ENCODE measurements at regions not wholly inside any gene's neighbourhood (a gene's known extent, or its start where the extent isn't known, plus 50 kb on each side); places are given as distances from the start of the nearest gene placed in this dataset.

DNA sequence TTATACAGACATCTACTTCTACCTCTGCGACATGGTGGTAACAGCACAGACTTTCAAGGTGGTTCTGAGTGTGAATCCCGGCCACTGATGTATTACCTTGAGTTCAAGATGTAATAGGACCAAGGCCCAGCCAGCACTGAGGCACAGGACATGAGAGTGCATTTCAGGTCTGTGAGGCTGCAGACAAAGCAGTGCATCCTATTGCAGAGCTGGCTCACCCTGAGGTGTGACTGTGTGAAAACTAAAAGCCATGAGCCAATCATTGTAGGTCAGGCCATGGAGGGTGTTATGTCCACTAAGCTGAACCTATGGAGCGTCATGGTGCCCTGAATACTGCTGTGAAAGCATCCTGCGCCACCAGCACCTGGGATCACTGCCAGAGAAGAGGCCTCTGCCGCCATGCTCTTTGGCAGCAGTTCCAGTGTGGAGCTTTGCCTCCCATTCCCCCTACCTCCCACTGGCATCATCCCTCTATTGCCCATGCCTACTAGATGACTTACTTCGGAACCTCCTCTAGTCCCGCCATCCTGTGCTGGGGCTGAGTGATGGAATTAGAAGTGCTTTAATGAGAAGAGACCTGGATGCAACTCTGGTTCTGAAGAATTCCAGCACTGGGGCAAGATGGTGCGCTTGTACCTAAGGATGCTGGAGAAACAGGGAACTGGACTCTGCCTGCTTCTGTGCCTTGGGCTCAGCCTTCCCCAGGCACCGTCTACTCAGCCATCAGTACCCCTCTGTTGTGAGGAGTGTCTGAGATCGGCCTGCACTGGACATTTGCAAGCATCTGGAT is 112.0 kb upstream of the RMDN2 start:
- no peak for DNase-seq

DNA sequence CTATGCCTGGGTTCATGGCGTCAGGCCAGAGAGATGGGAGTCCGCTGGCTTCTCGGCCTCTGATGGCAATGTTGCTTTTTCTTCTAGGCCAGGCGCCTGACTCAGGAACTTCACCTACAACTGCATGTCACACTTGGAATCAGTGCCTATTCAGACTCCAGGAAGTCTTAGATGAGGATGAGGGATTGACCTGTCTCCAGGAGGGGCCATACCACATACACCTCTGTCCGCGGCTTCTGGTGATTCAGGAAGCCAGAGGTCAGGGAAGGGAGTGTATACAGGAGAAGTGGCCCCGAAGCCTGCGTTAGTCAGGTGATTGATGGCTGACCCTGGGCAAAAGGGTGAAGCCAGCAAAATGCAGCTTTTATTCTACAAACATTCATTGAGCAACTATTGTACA is 109.1 kb upstream of the RMDN2 start:
- no peak for DNase-seq

DNA sequence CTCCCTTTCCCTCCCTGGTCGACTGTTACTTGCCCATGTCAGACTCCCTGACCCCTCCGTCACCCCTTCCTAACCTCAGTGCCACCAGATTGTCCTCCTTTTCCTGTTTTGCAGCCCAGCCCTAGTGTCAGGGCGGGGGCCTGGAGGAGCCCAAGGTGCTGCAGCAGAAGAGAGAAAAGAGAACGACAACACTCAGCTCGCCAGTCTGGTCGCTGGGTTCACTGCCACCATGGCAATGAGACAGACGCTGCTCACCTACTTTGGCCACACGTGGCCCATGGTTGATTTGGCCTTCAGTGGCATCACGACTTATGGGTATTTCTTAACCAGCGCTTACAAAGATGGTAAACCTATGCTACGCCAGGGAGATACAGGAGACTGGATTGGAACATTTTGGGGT is 108.4 kb upstream of the RMDN2 start:
- no peak for DNase-seq

GRCh38 chr2:37819186-37819585 is 105.9 kb upstream of the RMDN2 start:
- DNase-seq = no peak

- no peak for DNase-seq
These were observed 104.6 kb upstream of the RMDN2 start for GRCh38 chr2:37820471-37820986.

GRCh38 chr2:37825586-37825985 is 99.5 kb upstream of the RMDN2 start:
- no peak for DNase-seq

- DNase-seq = no peak
These were observed 98.5 kb upstream of the RMDN2 start for GRCh38 chr2:37826611-37827010.

DNA sequence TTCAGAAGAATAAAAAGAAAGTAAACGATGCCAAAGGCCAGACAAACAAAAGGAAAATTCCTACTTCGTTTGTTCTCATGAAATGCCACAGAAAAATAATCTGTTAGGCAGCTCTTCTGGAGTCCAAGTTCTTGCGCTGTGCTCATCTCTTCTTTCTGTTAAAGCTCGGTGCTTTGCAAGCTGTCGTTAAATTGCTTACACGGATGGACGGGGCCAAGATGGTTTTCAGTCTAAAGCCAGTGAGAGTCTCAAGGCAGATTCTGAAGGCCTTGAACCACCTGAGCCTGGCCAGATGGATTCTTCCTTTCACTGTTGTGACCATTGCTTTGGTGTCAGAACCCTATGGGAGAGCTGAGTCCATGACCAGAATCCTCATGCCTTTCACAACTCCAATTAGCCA is 97.6 kb upstream of the RMDN2 start:
- no peak for DNase-seq

DNA sequence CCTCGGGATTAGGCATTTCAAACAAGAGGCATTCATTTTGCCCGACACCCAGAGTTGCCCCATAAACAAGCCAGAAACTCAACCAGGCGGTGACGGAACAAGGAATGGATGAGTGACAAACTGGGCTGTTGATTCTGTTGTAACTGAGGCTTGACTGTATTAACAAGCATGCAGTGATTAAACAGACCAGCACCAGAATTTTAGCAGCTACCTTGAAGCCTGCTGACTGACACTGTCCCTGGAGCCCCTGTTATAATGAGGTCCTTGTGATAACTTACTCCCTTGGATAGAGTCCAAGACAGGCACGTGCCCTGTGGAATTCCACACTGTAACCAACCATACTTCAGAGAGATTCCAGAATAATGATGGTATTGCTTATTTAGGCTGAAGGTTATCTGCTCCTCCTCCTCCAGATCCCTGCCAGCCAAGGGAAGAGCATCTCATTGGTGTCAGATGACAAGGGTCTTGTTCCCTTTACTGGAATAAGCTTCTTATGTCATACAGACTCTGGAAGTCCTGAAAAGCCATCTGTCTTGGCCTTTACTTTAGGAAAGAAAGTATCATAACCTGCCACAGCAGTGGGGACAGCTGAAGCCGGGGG is 97.1 kb upstream of the RMDN2 start:
- DNase-seq = no peak

DNA sequence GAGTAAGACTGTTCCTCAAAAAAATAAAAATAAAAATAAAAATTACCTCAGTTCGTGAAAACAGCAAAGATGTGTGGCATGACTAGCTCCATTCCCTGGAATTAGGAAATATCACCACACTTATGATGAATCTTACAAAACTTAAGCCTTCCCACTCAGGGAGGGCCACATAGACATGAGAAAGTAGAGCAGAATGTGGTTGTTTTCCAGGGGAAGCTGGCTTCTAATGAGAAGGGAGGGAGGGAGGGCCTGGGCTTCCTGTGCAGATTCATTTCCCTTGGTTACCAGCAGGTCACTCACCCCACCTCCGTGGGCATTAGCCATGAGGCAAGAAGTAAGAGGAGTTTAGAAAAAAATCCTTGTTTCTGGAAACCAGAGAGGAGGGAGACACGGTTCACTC is 95.9 kb upstream of the RMDN2 start:
- no peak for DNase-seq

GRCh38 chr2:37829616-37830395 is 95.3 kb upstream of the RMDN2 start:
- no peak for DNase-seq

DNA sequence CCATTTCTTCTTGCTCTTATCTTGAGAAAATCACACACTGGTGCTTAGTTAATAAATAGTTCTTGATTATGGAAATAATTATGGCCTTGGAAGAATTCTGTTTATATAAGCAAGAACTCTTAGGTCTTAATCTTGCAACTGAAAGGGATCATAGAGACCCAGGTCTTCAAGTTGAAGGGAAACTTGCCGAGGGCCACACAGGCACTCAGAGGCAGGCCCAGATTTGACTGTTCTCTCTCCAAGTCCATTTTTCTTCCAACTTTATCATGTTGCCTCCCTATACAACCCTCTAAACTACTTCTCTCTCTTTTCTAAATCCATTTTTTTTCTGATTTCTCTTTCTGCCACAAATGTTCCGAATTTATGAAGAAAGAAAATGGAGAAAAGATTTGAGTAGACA is 94.5 kb upstream of the RMDN2 start:
- no peak for DNase-seq

DNA sequence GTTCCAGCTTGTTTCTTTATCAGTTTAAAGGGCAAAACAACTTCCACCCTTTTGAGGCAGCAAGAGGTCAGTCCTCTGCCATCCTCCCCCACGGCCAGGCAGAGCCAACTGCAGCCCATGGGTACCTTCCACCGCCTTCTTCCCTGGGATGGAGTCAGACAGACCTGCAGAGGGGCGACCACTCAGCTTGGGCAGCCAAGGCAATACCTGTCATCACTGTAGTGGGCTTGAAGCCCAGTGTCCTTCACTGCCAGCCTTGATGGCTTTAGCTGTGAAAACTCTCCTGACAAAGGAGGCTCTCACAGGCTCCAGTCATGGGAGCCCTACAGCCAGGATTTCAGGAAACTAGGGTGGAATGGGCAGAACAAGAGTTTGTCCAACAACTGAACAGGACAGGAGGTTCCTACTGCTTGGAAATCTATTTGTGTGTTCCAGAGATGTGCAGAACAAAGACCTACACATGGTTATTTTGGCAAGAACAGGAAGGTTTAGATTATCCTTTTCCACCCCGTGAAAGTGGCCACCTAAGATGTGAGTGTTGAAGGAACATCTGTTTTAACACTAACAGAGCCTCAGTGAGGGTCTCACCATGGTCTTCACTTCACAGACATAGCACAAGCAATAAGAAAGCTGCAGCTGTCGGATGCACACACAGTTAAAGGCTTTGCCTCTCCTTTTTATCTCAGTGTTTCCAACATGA is 93.9 kb upstream of the RMDN2 start:
- DNase-seq = no peak

DNA sequence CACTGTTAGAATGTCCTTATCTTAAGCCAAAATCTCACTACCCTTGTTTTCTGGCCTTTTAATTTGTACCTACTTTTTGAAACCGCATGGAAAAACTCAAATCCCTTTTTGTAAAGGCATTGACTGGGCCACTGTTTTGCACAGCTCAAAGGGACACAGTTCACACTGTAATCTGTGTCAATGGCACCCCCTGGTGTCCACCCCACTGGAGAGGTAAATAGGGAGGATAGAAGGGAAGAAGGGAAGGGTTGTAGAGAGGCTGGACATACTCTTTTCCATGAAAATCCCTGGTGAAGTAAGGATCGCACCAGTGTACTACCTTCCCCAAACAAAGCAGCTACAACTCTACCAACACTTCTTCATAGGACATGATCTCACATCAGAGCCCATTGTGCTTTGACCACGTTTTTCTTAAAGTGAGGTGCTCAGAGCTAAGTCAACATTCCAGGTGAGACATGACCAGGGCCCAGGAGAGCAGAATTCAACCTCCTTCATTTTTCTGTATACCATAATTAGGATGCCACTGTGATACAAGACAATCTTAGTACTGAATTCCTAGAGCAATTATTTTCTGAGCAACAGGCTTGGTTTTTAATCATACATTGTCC is 92.4 kb upstream of the RMDN2 start:
- peak; percentile 87 for DNase-seq

DNA sequence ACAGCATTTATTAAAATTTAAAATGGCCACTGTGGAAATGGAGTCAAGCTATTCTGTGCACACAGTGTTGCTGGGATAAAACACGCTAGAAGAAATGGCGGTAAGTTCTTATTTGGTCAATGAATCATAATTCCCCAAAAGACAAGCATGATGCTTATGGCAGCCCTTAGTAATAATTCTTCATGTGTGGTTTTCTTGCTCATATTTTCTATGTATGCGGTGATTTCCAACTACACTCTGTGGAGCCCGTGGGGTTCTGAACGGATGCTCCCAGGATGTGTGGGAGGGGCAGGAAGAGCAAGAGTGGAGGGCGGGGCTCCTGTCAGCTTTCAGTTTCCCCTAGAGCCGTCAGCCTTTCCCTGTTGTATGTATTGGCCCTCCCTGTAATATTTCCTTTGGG is 91.7 kb upstream of the RMDN2 start:
- DNase-seq = no peak

DNA sequence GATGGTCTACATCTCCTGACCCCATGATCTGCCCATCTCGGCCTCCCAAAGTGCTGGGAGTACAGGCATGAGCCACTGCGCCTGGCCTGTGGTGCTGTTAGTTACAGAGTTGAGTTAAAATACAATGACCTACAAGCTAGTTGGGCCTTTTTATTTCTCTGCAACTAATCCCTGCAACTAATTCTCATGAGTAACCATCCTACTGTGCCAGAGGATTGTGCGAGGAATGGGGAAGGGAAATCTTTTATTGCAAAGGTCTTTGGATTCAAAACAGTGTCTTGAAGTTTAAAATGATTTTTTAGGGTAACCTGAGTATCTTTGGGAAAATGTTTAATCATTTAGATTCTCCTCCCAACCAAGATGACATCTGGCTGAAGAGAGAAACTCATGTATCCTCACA is 88.8 kb upstream of the RMDN2 start:
- DNase-seq = no peak

- no peak for DNase-seq
These were observed 88.4 kb upstream of the RMDN2 start for GRCh38 chr2:37836711-37837110.

DNA sequence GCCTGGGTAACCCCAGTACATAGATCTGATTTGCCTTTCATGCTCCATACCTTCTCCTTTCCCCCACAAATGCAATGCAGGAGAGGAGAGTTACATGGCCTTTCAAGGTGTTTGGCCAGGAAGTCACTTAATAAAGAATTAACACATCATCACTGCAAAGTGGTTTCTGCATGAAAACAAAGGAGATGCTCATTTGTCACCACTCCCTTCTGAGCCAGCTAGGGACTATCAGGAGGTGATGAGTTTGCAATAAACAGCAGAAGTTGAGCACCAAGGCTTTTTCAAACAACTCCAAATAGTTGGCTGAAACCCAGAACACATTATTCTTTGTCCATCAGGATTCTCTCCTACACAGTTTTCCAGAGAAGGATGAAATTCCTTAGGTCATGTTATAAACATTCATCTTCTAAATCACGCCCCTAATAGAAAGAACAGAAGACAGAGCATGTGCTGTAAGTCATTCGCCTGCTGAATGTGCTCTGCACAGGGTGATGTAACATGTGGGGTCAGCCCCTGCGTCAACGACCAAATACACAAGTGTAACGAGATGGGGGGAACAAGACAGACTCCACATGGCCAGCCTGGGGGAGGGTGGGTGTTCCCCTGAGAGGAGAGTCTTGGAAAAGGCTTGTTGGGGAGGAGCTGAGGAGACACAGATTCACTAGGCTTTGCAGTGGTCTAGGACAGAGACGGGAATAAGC is 87.3 kb upstream of the RMDN2 start:
- no peak for DNase-seq

- no peak for DNase-seq
These were observed 86.4 kb upstream of the RMDN2 start for GRCh38 chr2:37838541-37839167.

- no peak for DNase-seq
These were observed 85.1 kb upstream of the RMDN2 start for GRCh38 chr2:37839991-37840390.

DNA sequence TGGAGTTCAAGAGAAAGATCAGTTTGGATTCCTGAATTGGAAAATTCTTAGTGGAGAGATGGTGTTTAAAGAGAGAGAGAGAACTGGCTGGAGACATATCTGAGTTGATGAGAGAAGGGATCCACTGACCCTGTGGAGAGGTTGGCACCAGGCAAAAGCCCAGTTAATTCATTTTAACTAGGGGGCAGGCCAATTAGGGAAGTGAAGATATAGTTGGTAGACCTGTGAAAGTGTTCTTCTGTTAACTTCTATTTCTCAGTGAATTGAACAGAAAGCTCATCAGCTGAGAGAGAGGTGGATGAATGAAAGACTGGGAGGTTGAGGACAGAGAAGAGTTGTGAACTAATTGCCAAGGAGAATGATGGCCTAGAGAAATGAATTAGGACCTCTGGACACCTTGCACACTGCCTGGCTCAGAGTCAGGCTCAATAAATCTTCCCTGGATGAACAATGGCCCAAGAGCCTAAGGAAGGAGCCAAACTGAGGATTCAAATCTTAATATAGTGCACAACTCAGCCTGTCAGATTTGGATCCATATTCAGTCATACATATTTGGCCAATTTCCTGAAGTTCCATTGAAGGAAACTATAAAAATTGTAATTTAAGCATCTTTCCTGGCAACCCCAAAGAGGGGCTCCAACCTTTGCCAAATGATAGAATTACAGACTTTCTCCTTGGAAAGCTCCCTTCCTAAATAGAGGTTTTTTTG is 82.2 kb upstream of the RMDN2 start:
- DNase-seq = no peak
